Neutrophil (primary cell): ENCODE measurements at regions not wholly inside any gene's neighbourhood (a gene's known extent, or its start where the extent isn't known, plus 50 kb on each side); places are given as distances from the start of the nearest gene placed in this dataset.

Experiments
- H3K27ac ChIP-seq: fragments of 200-600 bp; sonication (generic); 2 replicates; pipeline ENCODE4 v1.5.1; 2016; ENCODE audit warnings: mild to moderate bottlenecking, moderate library complexity
- H3K27me3 ChIP-seq: fragments of 200-600 bp; sonication (generic); 2 replicates; pipeline ENCODE4 v1.6.0; 2016; ENCODE audit warnings: mild to moderate bottlenecking
- H3K36me3 ChIP-seq: fragments of 200-600 bp; sonication (generic); 2 replicates; pipeline ENCODE4 v1.5.1; 2017
- H3K4me1 ChIP-seq, 2 experiments: fragments of 200-600 bp in 1 of 2; sonication (generic) in 1 of 2; 1 replicate in 1 of 2; 2 replicates in 1 of 2; pipeline versions ENCODE4 v1.5.1 to v1.6.1; 2013 to 2016; ENCODE audit warnings: low read depth in 1 of 2, low read length in 1 of 2, mild to moderate bottlenecking in 1 of 2, moderate library complexity in 1 of 2; ENCODE audit not compliant: control insufficient read depth in 1 of 2, insufficient read depth in 1 of 2
- H3K4me3 ChIP-seq, 2 experiments: fragments of 200-600 bp in 1 of 2; sonication (generic) in 1 of 2; 1 replicate in 1 of 2; 2 replicates in 1 of 2; pipeline ENCODE4 v1.5.1; 2013 to 2016; ENCODE audit warnings: low read depth in 1 of 2, low read length in 1 of 2, mild to moderate bottlenecking in 1 of 2, moderate library complexity in 1 of 2
- H3K9me3 ChIP-seq: fragments of 200-600 bp; sonication (generic); 2 replicates; pipeline ENCODE4 v1.5.1; 2016
- CTCF ChIP-seq: fragments of 200-600 bp; sonication (generic); IDR thresholded peaks from 2 replicates; pipeline ENCODE4 v1.5.1; 2016; ENCODE audit warnings: antibody characterized with exemption

GRCh38 chr20:1805816-1806215 is 89.4 kb upstream of the SIRPA start:
- H3K9me3 ChIP-seq, result no peaks in the 10 kb centered on the region
- TF ChIP-seq CTCF, result no peak
- H3K4me3 ChIP-seq, result peak overlapping the region; percentile 80 to 88
- H3K27me3 ChIP-seq, result no peaks in the 10 kb centered on the region
- peaks cover 8% of the 10 kb centered on the region for H3K36me3 ChIP-seq
- H3K27ac ChIP-seq, result peak overlapping the region; percentile 99
- H3K4me1 ChIP-seq, result peaks cover 96 to 100% of the 10 kb centered on the region in 2 experiments

GRCh38 chr20:1805161-1805581 is 90.0 kb upstream of the SIRPA start:
- no peak for TF ChIP-seq CTCF
- Histone ChIP-seq H3K36me3 (peaks cover 8% of the 10 kb centered on the region), H3K27me3 (no peaks in the 10 kb centered on the region), H3K9me3 (no peaks in the 10 kb centered on the region), H3K4me3 (peak overlapping the region; percentile 80 to 88), H3K4me1 (peaks cover 96 to 100% of the 10 kb centered on the region in 2 experiments), H3K27ac (peak overlapping the region; percentile 99)

- no peak for TF ChIP-seq CTCF
- Histone ChIP-seq H3K27me3 (no peaks in the 10 kb centered on the region), H3K4me1 (peaks cover 96 to 100% of the 10 kb centered on the region in 2 experiments), H3K36me3 (peaks cover 8% of the 10 kb centered on the region), H3K9me3 (no peaks in the 10 kb centered on the region), H3K27ac (peak overlapping the region; percentile 99), H3K4me3 (peak overlapping the region; percentile 80 to 88)
Observed at GRCh38 chr20:1804554-1804956, 90.7 kb upstream of the SIRPA start.

GRCh38 chr20:1803932-1804501 is 91.2 kb upstream of the SIRPA start:
- peaks cover 95 to 97% of the 10 kb centered on the region in 2 experiments for H3K4me1 ChIP-seq
- peak overlapping the region; percentile 80 to 88 for H3K4me3 ChIP-seq
- no peak for TF ChIP-seq CTCF
- peak overlapping the region; percentile 99 for H3K27ac ChIP-seq
- no peaks in the 10 kb centered on the region for H3K27me3 ChIP-seq
- H3K9me3 ChIP-seq, result no peaks in the 10 kb centered on the region
- H3K36me3 ChIP-seq, result peaks cover 8% of the 10 kb centered on the region

- Histone ChIP-seq H3K9me3 (no peaks in the 10 kb centered on the region), H3K4me3 (peak overlapping the region; percentile 80 to 88), H3K27me3 (no peaks in the 10 kb centered on the region), H3K36me3 (peaks cover 2% of the 10 kb centered on the region), H3K27ac (peak overlapping the region; percentile 99), H3K4me1 (peaks cover 88 to 90% of the 10 kb centered on the region in 2 experiments)
- TF ChIP-seq CTCF, result peak; percentile 31
Observed at GRCh38 chr20:1803061-1803931, 91.9 kb upstream of the SIRPA start.
